ENCODE measurements at regions not wholly inside any gene's neighbourhood (a gene's known extent, or its start where the extent isn't known, plus 50 kb on each side); places are given as distances from the start of the nearest gene placed in this dataset.

- DNase-seq: no peak
These were observed 1443.0 kb upstream of the LRRTM1 start for GRCh38 chr2:81747481-81748070.

DNA sequence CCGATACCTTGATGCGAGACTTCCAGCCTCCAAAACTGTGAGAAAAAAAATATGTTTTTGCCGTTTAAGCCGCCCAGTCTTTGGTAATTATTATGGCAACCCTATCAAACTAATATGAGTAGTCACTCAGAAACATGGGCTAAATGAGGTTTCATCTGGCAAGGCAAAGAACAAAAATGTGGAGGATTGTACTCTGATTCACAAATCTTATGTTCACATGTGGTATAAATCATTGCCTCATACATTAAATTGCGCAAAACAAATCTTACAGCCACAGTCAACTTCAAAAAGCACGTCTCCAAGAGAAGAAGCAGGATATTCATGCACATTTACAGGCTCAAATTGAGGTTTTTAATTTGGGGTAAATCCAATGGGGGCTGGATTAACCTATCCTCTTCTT is 1435.4 kb upstream of the LRRTM1 start:
- DNase-seq: no peak

GRCh38 chr2:81734981-81735380 is 1430.4 kb upstream of the LRRTM1 start:
- DNase-seq: no peak

GRCh38 chr2:81714817-81715216 is 1410.3 kb upstream of the LRRTM1 start:
- no peak for DNase-seq

DNA sequence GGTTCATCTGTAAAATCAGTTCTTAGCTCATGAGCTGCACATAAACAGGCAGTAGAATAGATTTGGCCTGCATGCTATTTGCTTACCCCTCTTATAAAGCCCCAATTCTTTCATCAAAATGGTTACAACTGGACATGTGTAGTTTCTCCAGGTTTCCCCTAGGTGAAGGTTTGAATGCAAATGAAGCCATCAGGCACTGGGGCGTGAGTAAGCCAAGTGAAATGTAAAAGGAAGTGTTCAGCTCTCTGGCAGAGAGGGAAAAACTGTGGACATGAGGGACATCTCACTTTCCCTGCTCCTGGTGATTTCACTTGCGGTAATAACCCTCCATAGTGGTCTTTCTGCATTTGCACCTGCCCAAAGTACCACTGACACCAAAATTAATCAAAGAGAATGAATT is 1402.3 kb upstream of the LRRTM1 start:
- no peak for DNase-seq

DNA sequence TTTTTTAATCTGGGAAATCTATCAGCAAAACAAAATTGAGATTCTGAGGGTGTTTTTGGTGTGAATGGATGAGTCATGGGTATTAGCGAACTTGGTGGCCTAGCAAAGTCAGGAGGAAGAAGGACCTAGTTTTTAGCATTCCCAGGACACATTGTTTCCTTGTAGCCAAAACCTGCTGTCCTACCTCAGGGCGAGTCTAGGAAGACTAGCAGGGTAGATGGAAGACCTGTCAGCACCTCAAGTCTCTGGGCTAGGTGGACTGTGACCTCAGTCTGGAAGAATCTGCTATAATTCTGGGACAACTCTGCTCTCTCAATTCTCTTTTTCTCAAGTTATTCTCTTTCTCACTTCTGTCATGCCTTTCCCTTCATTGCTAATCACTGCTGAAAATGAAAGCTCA is 1399.3 kb upstream of the LRRTM1 start:
- no peak for DNase-seq

DNA sequence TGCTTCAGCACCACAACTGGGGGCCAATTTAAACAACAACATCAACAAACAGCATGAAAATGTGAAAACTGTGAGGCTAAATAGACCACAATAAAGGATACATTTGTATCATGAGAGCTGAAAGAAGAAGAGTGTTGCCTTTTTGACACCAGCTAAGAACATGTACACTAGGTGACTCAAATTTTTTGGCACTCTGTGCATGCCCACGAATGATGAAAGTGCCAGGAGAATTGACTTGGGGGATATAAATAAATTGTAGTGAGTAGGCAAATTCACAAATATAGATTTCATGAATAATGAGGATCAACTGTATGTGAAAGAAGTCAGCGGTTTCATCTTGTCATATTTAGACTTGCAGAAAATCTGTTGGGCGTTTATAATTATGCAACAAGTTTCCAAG is 1388.0 kb upstream of the LRRTM1 start:
- no peak for DNase-seq

GRCh38 chr2:81675641-81676040 is 1371.1 kb upstream of the LRRTM1 start:
- no peak for DNase-seq

- DNase-seq: no peak
These were observed 1368.4 kb upstream of the LRRTM1 start for GRCh38 chr2:81672923-81673322.

- DNase-seq: no peak
These were observed 1368.0 kb upstream of the LRRTM1 start for GRCh38 chr2:81672516-81672915.

GRCh38 chr2:81670885-81671284 is 1366.3 kb upstream of the LRRTM1 start:
- no peak for DNase-seq

DNA sequence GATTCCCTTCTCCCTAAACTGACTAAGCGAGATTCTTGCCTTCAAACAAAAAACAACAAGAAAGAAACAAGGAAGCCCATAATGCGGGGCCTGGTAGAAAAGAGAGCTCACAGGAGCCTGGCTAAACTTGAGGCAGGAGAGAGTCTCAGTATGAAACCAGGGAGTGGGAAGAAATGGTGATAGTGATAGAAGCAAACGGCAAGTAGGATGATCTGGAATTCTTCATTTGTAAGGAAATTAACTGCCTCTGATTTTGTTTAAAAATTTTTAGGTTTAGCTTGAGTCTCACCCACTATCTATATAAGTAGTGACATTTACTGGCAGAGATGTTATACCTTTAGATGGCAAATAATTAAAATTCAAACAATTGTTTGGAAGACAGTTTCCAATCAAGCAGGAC is 1356.5 kb upstream of the LRRTM1 start:
- no peak for DNase-seq

GRCh38 chr2:81658227-81658626 is 1353.7 kb upstream of the LRRTM1 start:
- no peak for DNase-seq

DNA sequence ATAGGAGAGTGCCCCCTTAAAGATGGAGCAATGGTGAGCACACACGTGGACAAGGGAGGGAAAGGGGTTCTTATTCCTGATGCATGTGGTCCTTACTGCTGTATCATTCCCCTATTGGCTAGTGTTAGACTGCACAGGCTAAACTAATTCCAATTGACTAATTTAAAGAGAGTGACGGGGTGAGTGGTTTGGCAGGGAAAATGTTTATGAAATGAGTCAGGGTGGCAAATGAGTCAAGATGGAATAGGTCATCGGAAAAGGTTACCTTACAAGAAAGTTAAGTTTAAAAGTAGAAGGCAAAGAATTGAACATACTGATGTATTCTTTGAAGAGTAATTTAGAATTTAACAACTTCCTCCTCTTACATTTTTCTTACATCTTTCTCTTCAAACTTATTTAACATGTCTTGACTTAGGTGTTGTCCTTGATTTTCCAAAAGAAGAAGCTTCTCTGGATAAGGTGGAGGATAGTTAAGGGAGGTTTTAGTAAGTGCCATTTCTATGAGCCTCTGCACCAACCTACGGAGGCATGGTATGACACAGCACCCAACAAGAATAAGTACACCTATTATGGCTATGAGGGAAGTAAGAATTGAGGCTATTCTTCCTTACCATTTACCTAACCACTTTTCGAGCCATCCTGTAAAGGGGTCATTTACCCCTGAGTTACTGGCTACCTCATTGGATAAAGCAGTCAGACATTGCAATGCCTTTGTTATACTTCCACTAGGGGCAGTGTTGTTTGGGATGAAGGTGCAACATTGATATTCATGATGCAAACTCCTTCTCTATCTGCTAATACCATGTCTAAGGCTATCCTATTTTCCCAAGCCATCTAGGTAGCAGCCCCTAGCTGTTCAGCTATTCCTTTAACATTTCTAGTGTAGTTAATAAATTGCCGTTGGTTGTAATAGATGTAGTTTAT is 1345.8 kb upstream of the LRRTM1 start:
- DNase-seq: no peak

GRCh38 chr2:81648806-81649205 is 1344.3 kb upstream of the LRRTM1 start:
- DNase-seq: no peak

DNA sequence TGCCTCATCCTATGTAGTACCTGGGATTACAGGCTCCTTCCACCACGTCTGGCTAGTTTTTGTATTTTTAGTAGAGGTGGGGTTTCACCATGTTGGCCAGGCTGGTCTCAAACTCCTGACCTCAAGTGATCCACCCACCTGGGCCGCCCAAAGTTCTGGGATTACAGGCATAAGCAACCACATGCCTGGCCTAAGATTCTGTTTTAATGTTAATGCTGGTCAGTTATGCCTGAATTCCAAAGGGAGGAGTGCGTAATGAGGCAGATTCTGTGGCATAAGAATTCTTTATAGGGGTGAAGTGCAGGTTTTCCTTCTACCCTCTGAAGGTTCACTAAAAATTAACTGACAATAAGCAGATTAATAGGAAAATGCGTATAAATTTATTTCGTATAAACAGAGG is 1343.8 kb upstream of the LRRTM1 start:
- DNase-seq: no peak

DNA sequence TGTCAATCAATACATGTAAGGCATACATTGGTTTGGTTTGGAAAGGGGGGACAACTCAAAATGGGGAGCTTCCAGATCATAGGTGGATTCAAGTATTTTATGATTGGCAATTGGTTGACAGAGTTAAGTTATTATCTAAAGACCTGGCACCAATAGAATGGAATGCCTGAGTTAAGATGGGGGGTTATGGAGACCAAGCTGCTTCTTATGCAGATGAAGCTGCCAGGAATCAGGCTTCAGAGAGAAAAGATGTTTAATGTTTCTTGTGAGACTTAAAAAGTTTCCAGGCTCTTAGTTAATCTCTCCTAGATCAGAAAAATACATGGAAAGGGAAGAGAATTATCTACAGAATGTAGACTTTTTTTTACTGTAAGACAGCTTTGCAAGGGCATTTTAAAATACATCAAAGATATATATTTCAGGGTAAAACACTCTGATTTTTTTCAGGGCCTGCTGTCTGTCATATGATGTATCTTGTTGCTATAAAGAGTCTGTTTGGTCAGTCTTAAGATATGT is 1343.2 kb upstream of the LRRTM1 start:
- no peak for DNase-seq

DNA sequence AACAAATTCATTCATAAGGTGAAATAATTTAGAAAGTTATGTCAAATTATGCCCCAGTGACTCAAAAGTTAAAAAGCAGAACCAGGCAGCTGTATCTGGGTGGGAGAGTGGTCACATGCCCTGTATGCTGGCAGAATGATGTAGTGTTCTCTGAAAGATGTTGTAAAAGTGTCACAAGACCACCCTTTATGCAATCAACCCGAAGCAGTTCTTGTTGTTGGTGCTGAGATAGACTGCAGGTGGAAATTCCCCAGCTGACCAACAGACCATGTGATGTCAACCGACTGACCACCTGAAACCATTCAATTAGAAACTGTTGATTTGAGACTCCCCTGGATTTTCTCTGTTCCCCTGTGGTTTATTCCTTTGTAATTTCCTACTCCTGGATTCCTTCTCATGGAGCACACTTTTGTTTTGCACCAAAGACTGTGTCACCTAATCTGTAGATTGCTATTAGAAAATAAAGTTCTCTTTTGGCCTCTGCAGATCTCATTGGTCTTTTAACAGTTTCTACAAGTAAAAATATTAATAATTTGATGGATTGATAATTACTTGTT is 1341.3 kb upstream of the LRRTM1 start:
- DNase-seq: no peak

DNA sequence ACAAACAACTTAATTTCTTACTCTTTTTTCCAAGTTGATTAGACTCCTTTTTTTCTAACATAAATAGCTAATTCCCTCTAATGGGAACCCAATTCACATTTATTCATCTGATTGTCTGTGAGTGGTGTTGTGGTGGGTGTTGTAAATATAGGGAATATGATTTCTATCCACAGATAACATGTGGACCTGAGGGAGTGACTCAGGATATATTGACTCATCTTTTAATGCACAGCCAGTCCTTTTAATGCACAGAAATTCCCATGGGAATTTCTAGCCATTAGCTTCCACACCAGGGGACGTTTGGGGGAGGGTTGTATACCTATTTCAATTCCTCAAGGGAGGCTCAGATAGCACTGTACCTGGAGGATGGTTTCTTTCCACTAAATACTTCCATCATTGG is 1339.6 kb upstream of the LRRTM1 start:
- no peak for DNase-seq

- DNase-seq: no peak
These were observed 1320.3 kb upstream of the LRRTM1 start for GRCh38 chr2:81624825-81625224.

GRCh38 chr2:81600088-81600487 is 1295.5 kb upstream of the LRRTM1 start:
- DNase-seq: no peak

GRCh38 chr2:81598453-81598852 is 1293.9 kb upstream of the LRRTM1 start:
- DNase-seq: no peak

- no peak for DNase-seq
These were observed 1284.9 kb upstream of the LRRTM1 start for GRCh38 chr2:81589406-81589805.
